ENCODE measurements at regions not wholly inside any gene's neighbourhood (a gene's known extent, or its start where the extent isn't known, plus 50 kb on each side); places are given as distances from the start of the nearest gene placed in this dataset.

GRCh38 chr20:22744341-22745193 is 160.2 kb upstream of the FOXA2 start:
- no peak for DNase-seq

GRCh38 chr20:22745194-22745500 is 160.8 kb upstream of the FOXA2 start:
- no peak for DNase-seq

DNA sequence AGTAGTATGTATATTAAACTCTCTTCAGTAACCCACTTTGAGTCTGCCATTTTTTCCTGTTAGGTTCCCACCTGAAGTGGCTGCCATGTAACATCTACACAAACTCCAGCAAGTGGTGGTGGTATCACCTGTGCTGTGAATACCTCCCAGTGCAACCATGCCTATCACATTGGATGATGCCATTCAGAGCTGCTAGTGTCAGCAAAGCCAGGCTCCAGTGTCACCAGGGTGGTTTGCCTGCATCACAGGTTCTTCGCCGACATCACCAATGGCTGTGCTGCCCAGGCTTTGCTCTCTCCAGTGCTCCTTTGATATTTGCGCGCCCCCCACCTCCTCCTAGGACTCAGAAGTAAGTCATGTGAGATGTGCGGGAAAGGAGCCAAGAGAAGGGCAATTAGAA is 162.6 kb upstream of the FOXA2 start:
- DNase-seq, result no peak

- no peak for DNase-seq
Measured at GRCh38 chr20:22752324-22752723, 168.0 kb upstream of the FOXA2 start.

- no peak for DNase-seq
Measured at GRCh38 chr20:22757424-22758183, 173.2 kb upstream of the FOXA2 start.

DNA sequence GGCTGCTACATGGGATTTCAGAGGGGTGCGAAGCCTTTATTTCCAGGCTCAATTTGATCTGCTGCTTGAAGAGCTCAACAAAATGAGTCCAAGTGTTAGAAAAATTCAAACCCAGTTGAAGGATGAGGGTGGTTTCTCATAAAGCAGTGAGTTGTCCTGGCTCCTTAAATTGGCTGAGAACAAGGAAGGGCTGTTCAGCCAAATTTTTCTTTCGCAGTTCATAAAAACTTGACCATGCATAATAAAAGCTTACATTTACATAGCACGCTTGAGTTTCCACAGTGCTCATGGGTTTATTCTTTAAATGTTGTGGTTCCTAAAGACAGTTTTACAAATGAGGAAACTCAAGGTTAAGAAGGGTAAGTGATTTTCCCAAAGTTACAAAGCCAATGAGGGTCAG is 174.4 kb upstream of the FOXA2 start:
- no peak for DNase-seq

DNA sequence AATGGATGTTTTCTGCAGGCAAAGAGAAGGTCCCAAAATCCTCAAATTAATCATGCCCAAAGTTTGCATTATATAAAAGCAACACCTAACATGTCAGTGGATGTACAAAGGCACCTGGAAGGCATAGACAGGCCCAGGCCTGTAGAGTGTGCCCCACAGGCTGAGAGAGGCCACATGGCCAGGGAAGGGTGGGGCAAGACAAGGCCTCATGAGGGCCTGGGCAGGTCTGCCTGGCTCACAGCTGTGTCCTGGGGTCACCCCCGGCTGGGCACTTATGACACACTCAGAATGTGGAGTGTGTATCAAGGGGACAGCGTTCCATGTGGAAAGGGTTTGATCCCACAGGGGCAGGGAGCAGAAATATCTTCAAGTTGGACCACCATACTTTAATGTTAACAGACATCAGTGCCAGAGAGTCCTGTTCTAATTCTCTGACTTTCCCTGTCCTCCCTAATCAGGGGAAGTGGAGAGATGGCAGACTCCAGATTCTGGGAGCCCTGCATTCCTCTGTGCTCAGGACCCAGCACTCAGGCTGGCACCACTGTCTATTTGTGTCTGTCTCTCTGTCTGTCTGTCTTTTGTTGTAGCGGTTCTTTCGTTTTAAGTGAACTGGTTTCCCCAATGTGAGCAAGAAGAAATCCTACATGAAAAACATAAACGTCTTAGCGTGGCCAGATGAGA is 178.3 kb upstream of the FOXA2 start:
- no peak for DNase-seq

DNA sequence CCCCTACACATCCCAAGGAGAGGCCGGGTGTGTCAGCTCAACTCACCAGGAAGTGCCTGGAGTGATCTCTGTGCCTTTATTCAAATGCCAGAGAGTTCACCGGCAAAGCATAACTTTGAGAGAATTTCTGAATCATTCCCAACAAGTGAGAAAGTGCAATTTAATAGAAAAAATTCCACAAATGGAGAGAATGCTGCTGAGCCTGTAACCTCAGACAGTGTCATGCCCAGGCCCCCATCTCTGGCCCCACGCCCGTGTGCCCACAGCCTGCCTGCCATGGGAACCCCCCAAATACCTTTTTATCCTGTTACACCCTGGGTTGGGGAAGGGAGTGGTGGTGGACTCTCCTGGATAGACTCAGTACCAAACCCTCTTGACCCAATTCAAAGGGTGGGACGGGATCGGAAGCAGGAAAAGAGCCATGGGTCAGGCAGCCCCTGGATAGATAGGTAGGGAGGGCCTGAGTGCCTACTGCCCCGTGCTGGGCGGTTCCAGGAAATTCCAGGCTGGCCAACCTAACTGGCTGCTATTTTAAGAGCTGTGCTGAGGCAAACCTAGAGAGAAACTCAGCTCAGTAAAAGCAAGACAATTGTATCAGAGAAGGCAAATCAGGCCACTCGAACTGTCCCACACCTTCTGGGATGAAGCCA is 179.0 kb upstream of the FOXA2 start:
- DNase-seq, result no peak

DNA sequence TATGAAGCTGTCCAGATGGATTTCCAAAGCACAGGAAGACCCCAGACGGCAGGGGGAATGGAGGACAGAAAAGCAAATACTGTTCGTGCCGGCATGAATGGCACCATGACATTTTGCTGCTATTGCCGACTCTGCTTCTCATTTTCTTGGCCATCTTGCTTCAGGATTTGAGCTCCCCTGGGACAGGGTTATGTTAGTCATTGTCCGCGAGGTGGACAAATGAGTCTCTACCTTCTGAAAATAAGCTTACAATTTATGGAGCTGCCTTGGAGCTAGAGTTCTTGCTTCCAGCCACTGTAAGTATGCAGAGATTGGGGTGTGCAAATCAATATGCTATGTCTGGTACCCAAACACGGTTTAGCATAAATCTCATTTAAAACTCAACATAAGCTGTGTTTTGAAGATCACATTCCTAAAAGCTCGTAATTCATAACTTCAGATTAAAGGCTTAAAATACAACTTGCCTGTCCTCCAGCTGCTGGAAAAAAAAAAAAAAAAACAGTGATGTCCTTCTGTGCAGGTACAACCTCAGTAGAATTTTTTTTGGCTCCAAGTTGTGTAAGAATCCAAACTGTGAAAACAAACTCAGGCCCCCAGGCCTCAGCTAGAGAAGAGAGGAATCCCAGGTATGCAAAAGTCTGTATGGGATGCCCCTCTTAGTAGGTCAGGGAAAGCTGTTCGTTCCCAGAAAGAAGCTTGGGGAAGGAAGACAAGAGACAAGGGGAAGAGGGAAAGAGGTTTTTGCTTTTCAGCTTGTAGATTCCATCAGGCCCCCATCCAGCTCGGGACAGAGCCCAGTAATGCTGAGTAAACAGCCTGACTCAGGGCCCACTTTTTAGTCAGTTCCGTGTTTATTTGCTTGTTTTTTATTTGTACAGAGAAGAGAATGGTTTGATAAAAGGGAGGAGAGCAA is 184.2 kb upstream of the FOXA2 start:
- no peak for DNase-seq

DNA sequence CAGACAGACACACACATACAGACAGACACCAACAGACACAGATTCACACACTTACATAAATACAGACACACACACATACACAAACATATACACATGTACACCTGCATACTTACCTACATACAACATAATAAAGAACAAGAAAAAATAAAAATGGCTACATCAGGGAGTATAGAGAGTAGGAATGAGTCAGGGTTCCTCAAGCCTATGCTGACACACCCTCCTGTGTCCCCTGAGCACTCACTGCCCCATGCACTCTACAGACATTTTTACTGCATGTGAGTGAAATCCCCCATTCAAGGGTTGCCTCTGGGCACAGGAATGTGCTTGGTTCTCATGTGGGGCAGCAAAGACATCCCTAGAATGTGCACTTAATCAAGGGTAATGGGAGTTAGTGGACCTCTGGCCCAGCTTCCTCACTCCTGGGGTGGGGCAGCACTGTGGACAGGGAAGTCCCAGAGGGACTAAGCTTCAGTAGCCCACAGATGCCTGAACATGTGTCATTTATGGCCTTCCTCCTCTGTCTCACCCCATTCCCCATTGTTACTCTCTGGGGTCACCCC is 185.9 kb upstream of the FOXA2 start:
- no peak for DNase-seq

GRCh38 chr20:22771706-22772105 is 187.3 kb upstream of the FOXA2 start:
- DNase-seq, result no peak

DNA sequence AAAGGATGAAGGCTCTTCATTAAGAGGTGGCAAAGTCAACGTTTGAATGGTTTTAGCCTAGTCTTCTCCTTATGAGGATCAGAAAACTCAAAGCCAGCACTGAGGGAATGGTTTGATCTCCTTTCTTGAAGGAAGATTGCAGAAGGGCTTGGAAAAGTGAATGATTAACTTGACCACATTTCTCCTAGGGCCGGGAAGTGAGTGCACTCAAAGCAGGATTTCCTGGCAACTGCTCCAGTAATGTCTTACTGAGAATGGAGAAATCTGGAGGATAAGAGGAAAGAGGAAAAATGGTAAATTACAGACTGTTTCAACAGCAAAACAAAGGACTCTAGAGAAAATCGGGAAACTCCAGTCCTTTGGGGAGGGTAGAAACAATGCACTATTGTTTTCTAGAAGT is 189.0 kb upstream of the FOXA2 start:
- DNase-seq, result no peak

- no peak for DNase-seq
Measured at GRCh38 chr20:22775256-22775655, 190.9 kb upstream of the FOXA2 start.

DNA sequence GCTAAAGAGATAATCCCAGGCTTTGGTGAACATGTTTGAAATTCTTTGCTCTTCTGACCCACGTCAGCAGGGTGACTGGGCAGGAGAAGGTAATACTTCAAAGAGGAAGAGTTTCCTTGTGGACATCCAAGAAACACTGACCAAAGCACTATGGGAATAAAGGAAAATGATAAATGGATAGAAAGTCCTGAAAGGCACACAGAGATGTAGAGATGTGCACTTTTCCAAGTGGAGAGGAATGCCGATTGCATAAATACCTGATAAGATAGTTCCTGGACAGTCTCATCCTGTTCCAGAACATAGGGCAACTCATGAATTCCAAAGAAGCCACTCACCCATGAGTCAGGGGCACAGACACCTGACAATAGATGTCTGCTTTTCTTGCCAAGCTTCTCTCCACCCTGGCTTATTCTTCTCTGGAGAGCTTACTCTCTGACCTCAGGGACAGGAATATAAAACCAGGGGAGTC is 191.3 kb upstream of the FOXA2 start:
- DNase-seq, result no peak

DNA sequence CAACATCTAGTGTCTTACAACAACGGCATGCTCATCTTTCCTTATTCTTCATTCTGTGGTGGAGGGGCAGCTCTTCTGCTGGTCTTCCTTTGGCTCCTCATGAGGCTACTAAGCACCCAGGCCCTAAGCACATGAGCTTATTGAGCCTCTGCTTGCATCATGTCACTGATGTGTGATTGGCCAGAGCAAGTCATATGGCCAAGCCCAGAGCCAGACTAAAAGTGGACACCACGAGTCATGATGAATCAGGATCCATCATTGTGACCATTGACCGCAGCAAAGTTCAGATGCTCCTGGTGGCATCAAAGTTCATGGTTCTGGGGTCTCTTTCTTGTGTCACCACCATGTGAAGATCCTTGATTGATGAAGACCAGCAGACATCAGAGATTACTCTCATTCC is 192.0 kb upstream of the FOXA2 start:
- DNase-seq, result no peak

- DNase-seq, result no peak
Measured at GRCh38 chr20:22779878-22780277, 195.5 kb upstream of the FOXA2 start.

- no peak for DNase-seq
Measured at GRCh38 chr20:22781869-22782268, 197.5 kb upstream of the FOXA2 start.

- no peak for DNase-seq
Measured at GRCh38 chr20:22789676-22790075, 205.3 kb upstream of the FOXA2 start.

DNA sequence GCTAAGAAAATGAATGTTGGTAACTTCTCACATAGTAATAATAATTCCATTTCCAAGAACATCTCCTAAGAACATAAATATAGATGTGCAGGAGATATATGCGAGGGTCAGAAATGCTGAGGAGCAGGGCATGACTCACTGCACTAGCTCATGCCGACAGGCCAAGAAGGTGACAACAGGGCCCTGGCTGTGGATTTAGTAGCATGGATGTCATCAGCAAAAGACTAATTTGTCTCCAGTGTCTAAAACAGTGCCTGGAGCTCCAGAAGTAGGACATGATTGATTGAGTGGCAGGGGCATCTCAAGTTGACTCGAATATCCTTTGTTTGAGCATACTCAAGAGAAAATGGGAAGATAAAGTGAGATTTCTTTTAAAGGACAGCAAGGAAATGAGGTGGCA is 207.0 kb upstream of the FOXA2 start:
- DNase-seq, result no peak

GRCh38 chr20:22791877-22792525 is 207.6 kb upstream of the FOXA2 start:
- no peak for DNase-seq

- DNase-seq, result no peak
Measured at GRCh38 chr20:22794200-22794599, 209.8 kb upstream of the FOXA2 start.
